SK-N-SH (cell line): ENCODE measurements at regions not wholly inside any gene's neighbourhood (a gene's known extent, or its start where the extent isn't known, plus 50 kb on each side); places are given as distances from the start of the nearest gene placed in this dataset.

Experiments
- CTCF ChIA-PET: fragments of 300-600, 350-600 bp; formaldehyde crosslinking; extraction: SDS; loops from one replicate; lab custom pipeline; 2021; lab: Yijun Ruan, JAX
- POLR2A ChIA-PET: fragments of 350-600 bp; sonication (Branson Sonifier 250); formaldehyde crosslinking; extraction: SDS; loops from one replicate; lab custom pipeline; 2020; ENCODE audit warnings: antibody characterized with exemption, inconsistent platforms; lab: Yijun Ruan, JAX
- DNase-seq: peaks from one replicate; pipeline ENCODE4 v3.0.0; 2012
- H2AFZ ChIP-seq: fragments of 200-600 bp; sonication (generic); 2 replicates; pipeline ENCODE4 v1.8.1; 2016; ENCODE audit warnings: antibody characterized with exemption, mild to moderate bottlenecking, low read depth
- H3F3A ChIP-seq: fragments of 200-600 bp; sonication (generic); replicated peaks from 2 replicates; pipeline ENCODE3; 2016; ENCODE audit warnings: antibody characterized with exemption, mild to moderate bottlenecking; ENCODE audit not compliant: insufficient read depth
- H3K27ac ChIP-seq, 2 experiments: fragments of 200-500 bp in 1 of 2; fragments of 200-600 bp in 1 of 2; sonication (Bioruptor generic) in 1 of 2; sonication (generic), shearing (Covaris generic) in 1 of 2; 2 replicates each; pipeline versions ENCODE4 v1.5.1 to v1.6.1; 2014 to 2016; ENCODE audit warnings: low read depth in 2 of 2, inconsistent platforms in 1 of 2, low read length in 1 of 2, mild to moderate bottlenecking in 1 of 2, mixed read lengths in 1 of 2
- H3K27me3 ChIP-seq: fragments of 200-600 bp; sonication (generic), shearing (Covaris generic); 2 replicates; pipeline ENCODE4 v1.6.1; 2016; ENCODE audit warnings: mixed run types; ENCODE audit not compliant: insufficient read depth
- H3K36me3 ChIP-seq, 2 experiments: fragments of 200-500 bp in 1 of 2; fragments of 200-600 bp in 1 of 2; sonication (Bioruptor generic) in 1 of 2; sonication (generic) in 1 of 2; replicated peaks in 1 of 2; 2 replicates each; pipeline versions ENCODE3 to v1.5.1; 2014 to 2016; ENCODE audit warnings: low read length in 1 of 2, mild to moderate bottlenecking in 1 of 2; ENCODE audit not compliant: insufficient read depth in 2 of 2, control insufficient read depth in 1 of 2
- H3K4me1 ChIP-seq, 2 experiments: fragments of 200-500 bp in 1 of 2; fragments of 200-600 bp in 1 of 2; sonication (Bioruptor generic) in 1 of 2; sonication (generic), shearing (Covaris generic) in 1 of 2; 2 replicates each; pipeline versions ENCODE4 v1.5.1 to v1.6.1; 2014 to 2016; ENCODE audit warnings: low read depth in 1 of 2, low read length in 1 of 2, mixed run types in 1 of 2; ENCODE audit not compliant: insufficient read depth in 2 of 2, control insufficient read depth in 1 of 2
- H3K4me2 ChIP-seq: fragments of 200-600 bp; sonication (generic), shearing (Covaris generic); 2 replicates; pipeline ENCODE4 v1.6.1; 2017; ENCODE audit warnings: mixed run types
- H3K4me3 ChIP-seq, 2 experiments: fragments of 200-500 bp in 1 of 2; fragments of 200-600 bp in 1 of 2; sonication (Bioruptor generic) in 1 of 2; sonication (generic), shearing (Covaris generic) in 1 of 2; 2 replicates each; pipeline versions ENCODE4 v1.5.1 to v1.8.1; 2014 to 2016; ENCODE audit warnings: low read depth in 2 of 2, inconsistent platforms in 1 of 2, low read length in 1 of 2, mild to moderate bottlenecking in 1 of 2, mixed read lengths in 1 of 2, moderate library complexity in 1 of 2
- H3K79me2 ChIP-seq: fragments of 200-600 bp; sonication (generic); 2 replicates; pipeline ENCODE4 v1.8.1; 2017; ENCODE audit warnings: mild to moderate bottlenecking; ENCODE audit not compliant: insufficient read depth
- H3K9ac ChIP-seq: fragments of 200-600 bp; sonication (generic); 2 replicates; pipeline ENCODE4 v1.6.1; 2017; ENCODE audit warnings: mixed run types
- H3K9me2 ChIP-seq: fragments of 200-600 bp; sonication (generic); 2 replicates; pipeline ENCODE4 v1.6.1; 2017; ENCODE audit warnings: mixed run types
- H3K9me3 ChIP-seq: fragments of 200-600 bp; sonication (generic); 2 replicates; pipeline ENCODE4 v1.6.1; 2017; ENCODE audit warnings: mixed run types, mild to moderate bottlenecking, moderate library complexity
- H4K20me1 ChIP-seq: fragments of 200-600 bp; sonication (generic); 2 replicates; pipeline ENCODE4 v1.6.1; 2017; ENCODE audit warnings: mild to moderate bottlenecking, mixed run types; ENCODE audit not compliant: insufficient read depth
- EP300 ChIP-seq, 2 experiments: IDR thresholded peaks; 2 replicates each; pipeline versions ENCODE4 v1.4.0 to v1.6.1; 2012; ENCODE audit warnings: borderline replicate concordance in 1 of 2, low read depth in 1 of 2, low read length in 1 of 2
- GABPA ChIP-seq: IDR thresholded peaks from 2 replicates; pipeline ENCODE4 v1.4.0; 2012; ENCODE audit warnings: low read depth, mild to moderate bottlenecking
- MXI1 ChIP-seq: IDR thresholded peaks from 2 replicates; pipeline ENCODE4 v1.6.1; 2012; ENCODE audit warnings: mild to moderate bottlenecking, low read depth, low read length, improper control_type of control experiment
- RAD21 ChIP-seq: IDR thresholded peaks from 2 replicates; pipeline ENCODE4 v1.6.1; 2012; ENCODE audit warnings: mild to moderate bottlenecking, low read length
- RCOR1 ChIP-seq: fragments of 150-350 bp; IDR thresholded peaks from 2 replicates; pipeline ENCODE4 v1.6.1; 2017; ENCODE audit warnings: antibody characterized with exemption, low read length
- TCF12 ChIP-seq: IDR thresholded peaks from 2 replicates; pipeline ENCODE4 v1.4.0; 2012
- TEAD4 ChIP-seq: IDR thresholded peaks from 2 replicates; pipeline ENCODE4 v1.4.0; 2012; ENCODE audit warnings: mild to moderate bottlenecking, borderline replicate concordance; ENCODE audit not compliant: insufficient read depth
- WGBS: methylation state at CpG from one replicate; pipeline ENCODE4 v1.1.6; 2017; ENCODE audit warnings: low lambda C conversion rate; 5-methylcytosine and 5-hydroxymethylcytosine counted together
- TF ChIP-seq, protein P1 (sequence below): fragments of 200-600 bp; sonication (generic); IDR thresholded peaks from 2 replicates; pipeline ENCODE4 v1.6.1; 2017; ENCODE audit warnings: antibody characterized with exemption, mild to moderate bottlenecking, moderate library complexity
- TF ChIP-seq, protein P2 (sequence below): IDR thresholded peaks from 2 replicates; pipeline ENCODE4 v1.4.0; 2012; ENCODE audit warnings: low read depth, borderline replicate concordance

DNA sequence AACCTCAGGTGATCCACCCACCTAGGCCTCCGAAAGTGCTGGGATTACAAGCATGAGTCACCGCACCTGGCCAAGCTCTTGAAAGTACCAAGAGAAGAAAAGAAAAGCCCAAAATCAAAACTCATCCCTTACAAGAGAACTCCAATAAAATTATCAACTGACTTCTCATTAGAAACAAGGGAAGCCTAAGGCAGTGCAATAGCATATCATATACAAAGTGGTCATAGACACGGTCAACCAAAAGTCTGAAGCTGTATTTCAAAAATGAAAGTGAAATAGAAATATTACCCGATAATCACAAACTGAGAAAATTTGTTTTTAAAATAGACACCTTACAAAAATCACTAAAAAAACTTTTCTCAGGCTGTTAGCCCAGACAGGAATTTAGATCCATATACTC lies 1321.1 kb upstream of the GJE1 start:
- Histone ChIP-seq H3K4me1 (no peaks in the 10 kb centered on the region), H2AFZ (peak overlapping the region; percentile 85; the same call in 1 of the 2 replicates), H3K27ac (peak overlapping the region; percentile 37 to 39; a peak in 2 of 4 replicates), H3K4me2 (peak overlapping the region; percentile 31), H3K9ac (peak overlapping the region; percentile 39; the same call in 1 of the 2 replicates), H4K20me1 (no peaks in the 10 kb centered on the region), H3K4me3 (peak overlapping the region in 1 of 2 experiments; percentile 5; a peak in 1 of 4 replicates), H3K9me2 (no peaks in the 10 kb centered on the region), H3K79me2 (no peaks in the 10 kb centered on the region)
- CTCF ChIA-PET, result no interaction called here
- POLR2A ChIA-PET, result no interaction called here
- no peak for TF ChIP-seq RCOR1
- TF ChIP-seq, all 33 proteins: peak for 0
- peaks cover 0 to 4% of the 10 kb centered on the region in 2 experiments for H3K36me3 ChIP-seq
- H3K9me3 ChIP-seq, result no peaks in the 10 kb centered on the region
- 6% methylated on average over 4 of the region's 4 CpGs for WGBS
- no peak for DNase-seq
- H3F3A ChIP-seq, result no peaks in the 10 kb centered on the region
- no peaks in the 10 kb centered on the region for H3K27me3 ChIP-seq

DNA sequence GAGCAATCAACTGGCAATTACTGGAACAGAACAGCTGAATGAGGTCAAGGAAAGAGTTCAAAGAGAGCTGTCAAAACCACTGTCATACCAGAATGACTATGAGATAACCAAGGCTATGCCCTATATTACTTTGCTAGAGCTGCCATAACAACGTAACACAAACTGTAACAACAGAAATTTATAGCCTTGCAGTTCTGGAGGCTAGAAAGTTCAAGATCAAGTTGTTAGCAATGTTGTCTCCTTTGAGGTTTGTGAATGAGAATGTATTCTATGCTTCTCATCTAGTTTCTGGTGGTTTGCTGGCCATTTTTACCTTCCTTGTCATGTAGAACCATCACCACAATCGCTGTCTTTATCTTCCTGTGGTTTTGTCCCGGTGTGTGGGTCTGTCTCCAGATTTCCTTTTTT lies 1323.0 kb upstream of the GJE1 start:
- Histone ChIP-seq H3K4me1 (no peaks in the 10 kb centered on the region), H3F3A (no peaks in the 10 kb centered on the region), H3K79me2 (no peaks in the 10 kb centered on the region), H2AFZ (no peak overlapping the region), H3K27me3 (no peaks in the 10 kb centered on the region), H3K36me3 (no peaks in the 10 kb centered on the region), H3K4me2 (no peak overlapping the region), H3K9ac (no peak overlapping the region), H3K4me3 (no peak overlapping the region), H3K9me3 (no peaks in the 10 kb centered on the region), H4K20me1 (no peaks in the 10 kb centered on the region), H3K27ac (no peak overlapping the region), H3K9me2 (no peaks in the 10 kb centered on the region)
- no peak for TF ChIP-seq TEAD4
- no peak for TF ChIP-seq EP300 (IDR thresholded peaks at IDR 0.05; ENCODE audit: borderline replicate concordance in 1 of 2, low read depth in 1 of 2, low read length in 1 of 2)
- TF ChIP-seq RCOR1, result no peak
- DNase-seq, result no peak
- 36% methylated on average over 3 of the region's 3 CpGs for WGBS
- ChIA-PET CTCF (no interaction called here), POLR2A (no interaction called here)

DNA sequence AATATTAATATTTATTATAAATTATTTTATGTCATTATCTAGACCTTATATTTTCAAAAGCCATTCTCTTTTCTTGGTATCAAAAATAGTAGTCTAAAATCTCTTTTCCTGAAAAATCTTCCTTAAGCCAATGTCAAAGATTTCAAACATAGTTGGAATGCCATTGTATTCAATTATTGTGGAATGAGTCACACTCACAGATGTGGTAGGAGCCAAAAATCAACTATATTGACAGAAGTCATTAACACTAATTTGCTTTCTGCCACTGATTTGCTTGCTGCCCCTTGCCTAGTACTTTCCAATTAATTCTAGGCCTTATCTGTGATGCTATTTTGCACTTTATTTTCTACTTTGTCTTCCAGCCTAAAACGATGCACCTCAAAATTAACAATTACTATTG lies 1326.3 kb upstream of the GJE1 start:
- Histone ChIP-seq H3K4me3 (no peak overlapping the region), H2AFZ (no peak overlapping the region), H3K4me2 (no peak overlapping the region), H3K79me2 (no peaks in the 10 kb centered on the region), H4K20me1 (no peaks in the 10 kb centered on the region), H3K36me3 (peaks cover 0 to 5% of the 10 kb centered on the region in 2 experiments)
- POLR2A ChIA-PET, result no interaction called here
- WGBS, result 11% methylated on average over 1 of the region's 1 CpG
- TF ChIP-seq TCF12, result no peak
- no peak for TF ChIP-seq MXI1
- TF ChIP-seq, protein P1, sequence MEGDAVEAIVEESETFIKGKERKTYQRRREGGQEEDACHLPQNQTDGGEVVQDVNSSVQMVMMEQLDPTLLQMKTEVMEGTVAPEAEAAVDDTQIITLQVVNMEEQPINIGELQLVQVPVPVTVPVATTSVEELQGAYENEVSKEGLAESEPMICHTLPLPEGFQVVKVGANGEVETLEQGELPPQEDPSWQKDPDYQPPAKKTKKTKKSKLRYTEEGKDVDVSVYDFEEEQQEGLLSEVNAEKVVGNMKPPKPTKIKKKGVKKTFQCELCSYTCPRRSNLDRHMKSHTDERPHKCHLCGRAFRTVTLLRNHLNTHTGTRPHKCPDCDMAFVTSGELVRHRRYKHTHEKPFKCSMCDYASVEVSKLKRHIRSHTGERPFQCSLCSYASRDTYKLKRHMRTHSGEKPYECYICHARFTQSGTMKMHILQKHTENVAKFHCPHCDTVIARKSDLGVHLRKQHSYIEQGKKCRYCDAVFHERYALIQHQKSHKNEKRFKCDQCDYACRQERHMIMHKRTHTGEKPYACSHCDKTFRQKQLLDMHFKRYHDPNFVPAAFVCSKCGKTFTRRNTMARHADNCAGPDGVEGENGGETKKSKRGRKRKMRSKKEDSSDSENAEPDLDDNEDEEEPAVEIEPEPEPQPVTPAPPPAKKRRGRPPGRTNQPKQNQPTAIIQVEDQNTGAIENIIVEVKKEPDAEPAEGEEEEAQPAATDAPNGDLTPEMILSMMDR, result no peak
- TF ChIP-seq RAD21, result no peak
- no peak for TF ChIP-seq GABPA
- TF ChIP-seq, protein P2, sequence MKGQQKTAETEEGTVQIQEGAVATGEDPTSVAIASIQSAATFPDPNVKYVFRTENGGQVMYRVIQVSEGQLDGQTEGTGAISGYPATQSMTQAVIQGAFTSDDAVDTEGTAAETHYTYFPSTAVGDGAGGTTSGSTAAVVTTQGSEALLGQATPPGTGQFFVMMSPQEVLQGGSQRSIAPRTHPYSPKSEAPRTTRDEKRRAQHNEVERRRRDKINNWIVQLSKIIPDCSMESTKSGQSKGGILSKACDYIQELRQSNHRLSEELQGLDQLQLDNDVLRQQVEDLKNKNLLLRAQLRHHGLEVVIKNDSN, result no peak
- TF ChIP-seq, all 33 proteins: peak for 0
- Histone ChIP-seq H3K4me1 (no peaks in the 10 kb centered on the region), H3K9ac (no peak overlapping the region), H3K9me3 (peaks cover 6% of the 10 kb centered on the region; the same call in 1 of the 2 replicates), H3K9me2 (no peaks in the 10 kb centered on the region), H3F3A (no peaks in the 10 kb centered on the region), H3K27ac (no peak overlapping the region), H3K27me3 (no peaks in the 10 kb centered on the region)
- no peak for DNase-seq
- CTCF ChIA-PET, result interaction anchor here (0.6 kb wide), 1 partner anchor 1585 kb away, joined by 4 read pairs; no protein-coding TSS in a partner anchor
